Gastroesophageal sphincter (tissue), 4 donors: ENCODE measurements at regions not wholly inside any gene's neighbourhood (a gene's known extent, or its start where the extent isn't known, plus 50 kb on each side); places are given as distances from the start of the nearest gene placed in this dataset.

Experiments used
- ATAC-seq: fragments of 150-250 bp; one replicate; pipeline ENCODE4 v1.9.1; 2016; ENCODE audit warnings: mild to moderate bottlenecking, moderate library complexity
- H3K27ac ChIP-seq, 4 donors: fragments of 200-600 bp; sonication (generic) in 3 of 4; 1 replicate in 3 of 4; 2 replicates in 1 of 4; pipeline ENCODE4 v1.5.1; 2016 to 2019
- H3K27me3 ChIP-seq: fragments of 200-600 bp; sonication (generic); one replicate; pipeline ENCODE4 v1.5.1; 2019
- H3K36me3 ChIP-seq, 2 donors: fragments of 200-600 bp; sonication (generic); one replicate each; pipeline ENCODE4 v1.5.1; 2019; ENCODE audit warnings: control low read depth in 1 of 2
- H3K4me1 ChIP-seq, 3 donors: fragments of 200-600 bp; sonication (generic); 1 replicate in 2 of 3; 2 replicates in 1 of 3; pipeline ENCODE4 v1.5.1; 2016 to 2019; ENCODE audit warnings: control low read depth in 2 of 3
- H3K4me3 ChIP-seq, 2 donors: fragments of 200-600 bp; sonication (generic); one replicate each; pipeline ENCODE4 v1.5.1; 2019; ENCODE audit warnings: mild to moderate bottlenecking in 1 of 2, moderate library complexity in 1 of 2
- H3K9me3 ChIP-seq, 3 donors: fragments of 200-600 bp; sonication (generic); one replicate each; pipeline ENCODE4 v1.5.1; 2017 to 2019; ENCODE audit warnings: control low read depth in 2 of 3
- CTCF ChIP-seq, 4 experiments: fragments of 200-600 bp in 2 of 4; fragments of 450-650 bp in 2 of 4; sonication (generic) in 1 of 4; IDR thresholded peaks; one replicate each; pipeline ENCODE4 v1.5.1; 2017 to 2019; ENCODE audit warnings: antibody characterized with exemption in 4 of 4, mild to moderate bottlenecking in 2 of 4, moderate library complexity in 2 of 4
- EP300 ChIP-seq: sonication (generic); formaldehyde crosslinking; IDR thresholded peaks from one replicate; pipeline ENCODE4 v1.6.1; 2017; ENCODE audit warnings: antibody characterized with exemption, mild to moderate bottlenecking
- POLR2A ChIP-seq, 2 donors: fragments of 450-650 bp; IDR thresholded peaks; one replicate each; pipeline ENCODE4 v1.6.1; 2017; ENCODE audit warnings: antibody characterized with exemption in 2 of 2, mild to moderate bottlenecking in 2 of 2, moderate library complexity in 1 of 2
- POLR2AphosphoS5 ChIP-seq: sonication (generic); formaldehyde crosslinking; IDR thresholded peaks from one replicate; pipeline ENCODE4 v1.6.1; 2017; ENCODE audit warnings: antibody characterized with exemption
- WGBS, 2 donors: methylation state at CpG; one replicate each; pipeline ENCODE4 v1.1.5; 2018; ENCODE audit warnings: low coverage in 1 of 2; 5-methylcytosine and 5-hydroxymethylcytosine counted together

DNA sequence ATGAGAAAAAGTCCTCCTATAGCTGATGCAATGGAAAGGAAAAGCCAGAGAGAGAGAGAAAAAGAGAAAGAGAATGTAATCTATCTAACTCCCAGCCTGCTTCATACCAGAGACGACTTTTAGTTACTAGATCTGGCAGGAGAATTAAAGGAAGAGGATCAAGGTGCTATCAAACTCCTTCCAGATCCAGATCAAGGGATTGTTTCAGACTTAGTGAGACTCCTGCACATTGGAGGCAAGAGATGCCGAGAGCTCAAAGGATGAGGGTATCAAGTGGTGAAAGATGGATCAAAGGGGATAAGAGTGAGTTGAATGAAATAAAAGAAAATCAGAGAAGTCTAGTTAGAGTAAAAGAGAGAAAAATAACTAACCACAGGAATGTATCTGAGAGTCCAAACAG is 478.6 kb downstream of the KIF4B start:
- peaks cover 0 to 4% (median 0%) of the 10 kb centered on the region in 3 donors for H3K9me3 ChIP-seq
- no peak overlapping the region for H3K4me3 ChIP-seq
- no peaks in the 10 kb centered on the region for H3K4me1 ChIP-seq
- no peak overlapping the region for H3K27ac ChIP-seq
- 57 to 63% methylated on average over 2 of the region's 2 CpGs for WGBS, 2 donors
- no peak for TF ChIP-seq CTCF (IDR thresholded peaks at IDR 0.05)
- TF ChIP-seq EP300, result no peak
- no peak for TF ChIP-seq POLR2A (IDR thresholded peaks at IDR 0.05)
- no peaks in the 10 kb centered on the region for H3K27me3 ChIP-seq
- ATAC-seq, result no peak
- H3K36me3 ChIP-seq, result no peaks in the 10 kb centered on the region

DNA sequence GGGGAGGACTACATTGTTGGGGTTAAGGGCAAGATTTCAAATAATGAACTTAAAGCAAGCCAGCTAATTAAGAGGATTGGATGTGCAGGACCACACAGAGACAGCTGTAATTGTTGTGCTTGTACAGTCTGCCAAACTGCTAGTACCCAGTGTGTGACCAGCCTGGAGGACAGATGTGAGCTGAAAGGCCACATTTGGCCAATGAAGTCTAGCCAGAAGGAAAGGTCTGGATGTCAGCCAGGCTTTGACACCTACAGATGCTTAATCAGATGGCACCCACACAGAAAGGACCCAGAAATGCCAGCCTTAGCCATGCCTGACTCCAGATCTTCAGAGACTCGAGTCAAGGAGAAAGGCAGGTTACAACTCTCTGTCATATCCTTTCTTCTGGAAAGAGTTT is 491.1 kb downstream of the KIF4B start:
- Histone ChIP-seq H3K4me3 (no peak overlapping the region), H3K27me3 (no peaks in the 10 kb centered on the region), H3K4me1 (no peaks in the 10 kb centered on the region), H3K9me3 (no peaks in the 10 kb centered on the region), H3K36me3 (no peaks in the 10 kb centered on the region), H3K27ac (no peak overlapping the region)
- TF ChIP-seq CTCF (IDR thresholded peaks at IDR 0.05) (no peak), EP300 (no peak), POLR2AphosphoS5 (no peak), POLR2A (IDR thresholded peaks at IDR 0.05) (no peak)
- 60% methylated on average over 1 of the region's 1 CpG; no CpG with 5 or more reads in 1 of the 2 donors for WGBS, 2 donors
- ATAC-seq, result no peak

DNA sequence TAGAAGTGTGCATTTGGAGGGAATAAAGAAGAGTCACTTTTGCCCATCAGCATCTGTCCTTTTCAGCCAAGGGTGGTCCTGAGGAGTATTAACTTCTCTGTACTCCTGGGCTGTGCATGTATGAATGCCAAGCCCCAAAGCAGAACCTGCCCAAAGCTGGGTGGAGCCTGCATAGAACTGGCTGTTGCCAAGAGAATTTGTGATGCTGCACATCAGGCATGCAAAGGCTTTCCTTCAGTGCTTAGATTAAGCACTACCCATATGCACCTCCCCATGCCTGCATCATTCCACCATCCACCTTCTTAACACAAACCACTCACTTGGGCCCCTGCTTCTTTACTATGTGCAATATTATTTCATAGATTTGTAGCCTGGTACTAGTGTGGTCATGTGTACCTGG is 493.8 kb downstream of the KIF4B start:
- Histone ChIP-seq H3K4me3 (no peak overlapping the region), H3K27me3 (no peaks in the 10 kb centered on the region), H3K4me1 (no peaks in the 10 kb centered on the region), H3K36me3 (no peaks in the 10 kb centered on the region), H3K27ac (no peak overlapping the region), H3K9me3 (no peaks in the 10 kb centered on the region)
- no peak for TF ChIP-seq POLR2A (IDR thresholded peaks at IDR 0.05)
- no peak for TF ChIP-seq POLR2AphosphoS5
- TF ChIP-seq CTCF (IDR thresholded peaks at IDR 0.05), result no peak
- no peak for TF ChIP-seq EP300
- ATAC-seq, result no peak

- H3K4me3 ChIP-seq, result no peak overlapping the region
- H3K4me1 ChIP-seq, result no peaks in the 10 kb centered on the region
- no peak overlapping the region for H3K27ac ChIP-seq
- no peak for ATAC-seq
- H3K9me3 ChIP-seq, result no peaks in the 10 kb centered on the region
- H3K27me3 ChIP-seq, result no peaks in the 10 kb centered on the region
- 86 to 90% methylated on average over 2 to 3 of the region's 3 CpGs for WGBS, 2 donors
- no peaks in the 10 kb centered on the region for H3K36me3 ChIP-seq
- TF ChIP-seq EP300, result no peak
- TF ChIP-seq POLR2AphosphoS5, result no peak
- TF ChIP-seq POLR2A (IDR thresholded peaks at IDR 0.05), result no peak
- no peak for TF ChIP-seq CTCF (IDR thresholded peaks at IDR 0.05)
These were observed 495.1 kb downstream of the KIF4B start for GRCh38 chr5:155508673-155509072.

DNA sequence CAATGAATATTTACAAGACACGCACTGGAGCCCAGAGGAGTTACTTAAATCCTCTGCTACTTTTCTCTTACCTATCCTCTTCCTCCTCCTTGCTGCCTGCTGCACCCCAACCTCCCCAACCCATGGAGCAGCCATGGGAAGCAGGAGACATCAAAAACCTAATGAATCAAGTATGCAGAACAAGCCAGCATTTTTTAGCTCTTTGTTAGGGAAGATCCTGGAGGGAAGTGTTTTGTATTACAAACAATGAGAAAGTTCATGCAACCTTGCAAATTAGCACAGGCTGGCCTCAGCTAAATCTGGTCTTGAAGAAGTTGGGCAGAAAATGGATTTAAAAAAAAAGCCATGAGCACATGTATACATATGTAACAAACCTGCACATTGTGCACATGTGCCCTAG is 498.8 kb downstream of the KIF4B start:
- Histone ChIP-seq H3K4me1 (no peaks in the 10 kb centered on the region), H3K36me3 (no peaks in the 10 kb centered on the region), H3K27ac (no peak overlapping the region), H3K27me3 (no peaks in the 10 kb centered on the region), H3K4me3 (no peak overlapping the region), H3K9me3 (no peaks in the 10 kb centered on the region)
- WGBS, 2 donors, result 17 to 30% methylated on average over 1 of the region's 1 CpG
- TF ChIP-seq CTCF (IDR thresholded peaks at IDR 0.05) (no peak), EP300 (no peak), POLR2AphosphoS5 (no peak), POLR2A (IDR thresholded peaks at IDR 0.05) (no peak)
- no peak for ATAC-seq
